HEK293 (cell line): ENCODE measurements at regions not wholly inside any gene's neighbourhood (a gene's known extent, or its start where the extent isn't known, plus 50 kb on each side); places are given as distances from the start of the nearest gene placed in this dataset.

Source experiments
- CTCF ChIA-PET: fragments of 350-600 bp; formaldehyde crosslinking; extraction: SDS; loops from one replicate; lab custom pipeline; 2021; ENCODE audit warnings: antibody characterized with exemption; lab: Yijun Ruan, JAX
- POLR2A ChIA-PET: fragments of 300-600 bp; formaldehyde crosslinking; extraction: SDS; loops from one replicate; lab custom pipeline; 2020; ENCODE audit warnings: antibody characterized with exemption, inconsistent platforms; lab: Yijun Ruan, JAX
- H3K27ac ChIP-seq: fragments of 200-500 bp; sonication (Bioruptor generic); 2 replicates; pipeline ENCODE4 v1.5.1; 2014; ENCODE audit warnings: low read depth, low read length, control low read depth, inconsistent platforms; ENCODE audit errors: extremely low read depth
- H3K36me3 ChIP-seq, 2 experiments: fragments of 200-500 bp in 1 of 2; sonication (Bioruptor generic) in 1 of 2; 1 replicate in 1 of 2; 2 replicates in 1 of 2; pipeline ENCODE4 v1.5.1; 2014 to 2017; ENCODE audit warnings: inconsistent platforms in 2 of 2, low read length in 2 of 2; ENCODE audit not compliant: control insufficient read depth in 2 of 2, insufficient read depth in 1 of 2
- H3K4me1 ChIP-seq: fragments of 200-500 bp; sonication (Bioruptor generic); 2 replicates; pipeline ENCODE4 v1.5.1; 2014; ENCODE audit warnings: mild to moderate bottlenecking, low read length, inconsistent platforms; ENCODE audit not compliant: control insufficient read depth, insufficient read depth
- H3K4me3 ChIP-seq: 2 replicates; pipeline ENCODE4 v1.5.1; 2011; ENCODE audit warnings: low read depth, mild to moderate bottlenecking, control low read depth, low read length, moderate library complexity
- H3K9me3 ChIP-seq: fragments of 200-500 bp; sonication (Bioruptor generic); 2 replicates; pipeline ENCODE4 v1.5.1; 2014; ENCODE audit warnings: low read depth, low read length, inconsistent platforms; ENCODE audit not compliant: control insufficient read depth, insufficient read depth
- INSM2 ChIP-seq: fragments of 450-650 bp; formaldehyde crosslinking; IDR thresholded peaks from 2 replicates; pipeline ENCODE4 v1.5.1; 2016; ENCODE audit warnings: missing biosample characterization, missing genetic modification characterization
- SP2 ChIP-seq: fragments of 450-650 bp; formaldehyde crosslinking; IDR thresholded peaks from 2 replicates; pipeline ENCODE4 v1.5.1; 2016; ENCODE audit warnings: missing biosample characterization, missing genetic modification characterization
- WT1 ChIP-seq: fragments of 450-650 bp; formaldehyde crosslinking; IDR thresholded peaks from 2 replicates; pipeline ENCODE4 v1.5.1; 2016; ENCODE audit warnings: missing biosample characterization, missing genetic modification characterization
- ZBTB11 ChIP-seq: fragments of 450-650 bp; formaldehyde crosslinking; conservative IDR thresholded peaks from 2 replicates; pipeline ENCODE4 v1.5.1; 2016; ENCODE audit warnings: low read depth, missing biosample characterization, missing genetic modification characterization
- ZNF280D ChIP-seq: fragments of 450-650 bp; formaldehyde crosslinking; IDR thresholded peaks from 2 replicates; pipeline ENCODE4 v1.5.1; 2016; ENCODE audit warnings: missing biosample characterization, missing genetic modification characterization
- ZNF354C ChIP-seq: fragments of 450-650 bp; formaldehyde crosslinking; IDR thresholded peaks from 2 replicates; pipeline ENCODE4 v1.5.1; 2016; ENCODE audit warnings: missing biosample characterization, missing genetic modification characterization, low read depth, borderline replicate concordance
- ZNF610 ChIP-seq: fragments of 450-650 bp; formaldehyde crosslinking; IDR thresholded peaks from 2 replicates; pipeline ENCODE4 v1.5.1; 2016; ENCODE audit warnings: missing biosample characterization, missing genetic modification characterization, borderline replicate concordance
- ZNF626 ChIP-seq: fragments of 450-650 bp; sonication (Bioruptor Pico); formaldehyde crosslinking; IDR thresholded peaks from 2 replicates; pipeline ENCODE4 v1.5.1; 2018; ENCODE audit warnings: missing biosample characterization, missing genetic modification characterization, inconsistent platforms
- TF ChIP-seq, protein P1 (sequence below): fragments of 450-650 bp; formaldehyde crosslinking; conservative IDR thresholded peaks from 2 replicates; pipeline ENCODE4 v1.5.1; 2016; ENCODE audit warnings: low read depth, missing biosample characterization, missing genetic modification characterization

- no peak for TF ChIP-seq INSM2 (tag by site-specific recombination)
- TF ChIP-seq, all 188 proteins: peak for 0
Observed at GRCh38 chr5:144731786-144732185, 561.1 kb downstream of the KCTD16 start (continued).

GRCh38 chr5:144712090-144712489 lies 541.4 kb downstream of the KCTD16 start:
- ChIA-PET POLR2A (no interaction called here), CTCF (no interaction called here)
- H3K27ac ChIP-seq = no peak overlapping the region
- H3K4me3 ChIP-seq = no peak overlapping the region
- H3K4me1 ChIP-seq = no peaks in the 10 kb centered on the region
- no peaks in the 10 kb centered on the region for H3K36me3 ChIP-seq
- H3K9me3 ChIP-seq = no peaks in the 10 kb centered on the region
- TF ChIP-seq WT1 (tag by site-specific recombination) = no peak
- no peak for TF ChIP-seq ZNF626
- no peak for TF ChIP-seq ZNF610 (tag by site-specific recombination)
- no peak for TF ChIP-seq SP2
- no peak for TF ChIP-seq ZNF354C (tag by site-specific recombination)

DNA sequence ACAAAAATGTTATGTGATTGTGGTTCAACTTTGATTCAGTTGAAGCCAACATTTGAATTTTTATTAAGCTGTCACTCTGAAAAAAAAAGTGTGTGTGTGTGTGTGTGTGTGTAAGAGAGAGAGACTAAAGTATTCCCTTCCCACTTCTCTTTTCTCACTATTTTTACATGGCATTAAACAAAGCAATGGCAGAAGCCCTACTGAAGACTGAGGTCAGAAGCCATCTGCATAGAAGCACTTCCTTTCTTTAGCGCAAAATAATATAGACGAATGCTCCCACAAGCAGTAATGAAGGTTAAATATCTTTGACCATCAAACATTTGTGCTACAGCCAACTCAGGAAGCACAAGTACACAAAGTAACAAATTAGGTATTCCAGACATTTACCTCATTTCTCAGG lies 540.5 kb downstream of the KCTD16 start:
- CTCF ChIA-PET = no interaction called here
- Histone ChIP-seq H3K9me3 (no peaks in the 10 kb centered on the region), H3K27ac (no peak overlapping the region)
- POLR2A ChIA-PET = no interaction called here
- TF ChIP-seq, protein P1, sequence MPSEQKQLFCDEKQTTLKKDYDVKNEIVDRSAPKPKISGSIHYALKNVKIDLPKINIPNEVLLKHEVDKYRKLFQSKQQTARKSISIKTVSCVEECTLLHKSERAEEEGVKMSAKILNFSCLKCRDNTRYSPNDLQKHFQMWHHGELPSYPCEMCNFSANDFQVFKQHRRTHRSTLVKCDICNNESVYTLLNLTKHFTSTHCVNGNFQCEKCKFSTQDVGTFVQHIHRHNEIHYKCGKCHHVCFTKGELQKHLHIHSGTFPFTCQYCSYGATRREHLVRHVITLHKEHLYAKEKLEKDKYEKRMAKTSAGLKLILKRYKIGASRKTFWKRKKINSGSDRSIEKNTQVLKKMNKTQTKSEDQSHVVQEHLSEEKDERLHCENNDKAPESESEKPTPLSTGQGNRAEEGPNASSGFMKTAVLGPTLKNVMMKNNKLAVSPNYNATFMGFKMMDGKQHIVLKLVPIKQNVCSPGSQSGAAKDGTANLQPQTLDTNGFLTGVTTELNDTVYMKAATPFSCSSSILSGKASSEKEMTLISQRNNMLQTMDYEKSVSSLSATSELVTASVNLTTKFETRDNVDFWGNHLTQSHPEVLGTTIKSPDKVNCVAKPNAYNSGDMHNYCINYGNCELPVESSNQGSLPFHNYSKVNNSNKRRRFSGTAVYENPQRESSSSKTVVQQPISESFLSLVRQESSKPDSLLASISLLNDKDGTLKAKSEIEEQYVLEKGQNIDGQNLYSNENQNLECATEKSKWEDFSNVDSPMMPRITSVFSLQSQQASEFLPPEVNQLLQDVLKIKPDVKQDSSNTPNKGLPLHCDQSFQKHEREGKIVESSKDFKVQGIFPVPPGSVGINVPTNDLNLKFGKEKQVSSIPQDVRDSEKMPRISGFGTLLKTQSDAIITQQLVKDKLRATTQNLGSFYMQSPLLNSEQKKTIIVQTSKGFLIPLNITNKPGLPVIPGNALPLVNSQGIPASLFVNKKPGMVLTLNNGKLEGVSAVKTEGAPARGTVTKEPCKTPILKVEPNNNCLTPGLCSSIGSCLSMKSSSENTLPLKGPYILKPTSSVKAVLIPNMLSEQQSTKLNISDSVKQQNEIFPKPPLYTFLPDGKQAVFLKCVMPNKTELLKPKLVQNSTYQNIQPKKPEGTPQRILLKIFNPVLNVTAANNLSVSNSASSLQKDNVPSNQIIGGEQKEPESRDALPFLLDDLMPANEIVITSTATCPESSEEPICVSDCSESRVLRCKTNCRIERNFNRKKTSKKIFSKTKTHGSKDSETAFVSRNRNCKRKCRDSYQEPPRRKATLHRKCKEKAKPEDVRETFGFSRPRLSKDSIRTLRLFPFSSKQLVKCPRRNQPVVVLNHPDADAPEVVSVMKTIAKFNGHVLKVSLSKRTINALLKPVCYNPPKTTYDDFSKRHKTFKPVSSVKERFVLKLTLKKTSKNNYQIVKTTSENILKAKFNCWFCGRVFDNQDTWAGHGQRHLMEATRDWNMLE (tag by site-specific recombination) = no peak
- TF ChIP-seq ZBTB11 (tag by site-specific recombination) (no peak), ZNF280D (tag by site-specific recombination) (no peak)
- TF ChIP-seq, all 188 proteins: peak for 0
- no peaks in the 10 kb centered on the region for H3K36me3 ChIP-seq
- no peak overlapping the region for H3K4me3 ChIP-seq
- no peaks in the 10 kb centered on the region for H3K4me1 ChIP-seq
